ENCODE measurements at regions not wholly inside any gene's neighbourhood (a gene's known extent, or its start where the extent isn't known, plus 50 kb on each side); places are given as distances from the start of the nearest gene placed in this dataset.
"Not testable (repeated sequence)": the region's sequence is repeated elsewhere in the genome, so short reads cannot be mapped to it uniquely, and the experiment has no call there.

GRCh38 chr15:22664294-22665058 lies 122.0 kb upstream of the NIPA1 start:
- not testable (repeated sequence) for DNase-seq (ENCODE audit: low spot score); H3K4me1 ChIP-seq (ENCODE audit: control insufficient read depth in 2 of 2, insufficient read depth in 1 of 2, low read depth in 1 of 2, low read length in 2 of 2); H3K4ac ChIP-seq (ENCODE audit: low read length); H2BK120ac ChIP-seq (ENCODE audit: low read depth, low read length); H2BK15ac ChIP-seq (ENCODE audit: low read length); H3K36me3 ChIP-seq (replicated peaks in 1 of 2; ENCODE audit: control insufficient read depth in 2 of 2, insufficient read depth in 2 of 2, low read length in 2 of 2); H2AK5ac ChIP-seq (ENCODE audit: low read depth, low read length); H3K27me3 ChIP-seq (ENCODE audit: control insufficient read depth in 3 of 3, insufficient read depth in 3 of 3, low read depth in 1 of 3, low read length in 3 of 3); H2BK12ac ChIP-seq (ENCODE audit: low read length); H3K9me3 ChIP-seq (replicated peaks in 1 of 2; ENCODE audit: control insufficient read depth in 2 of 2, insufficient read depth in 1 of 2, low read depth in 1 of 2, low read length in 2 of 2); H3K14ac ChIP-seq (ENCODE audit: low read length); H2BK5ac ChIP-seq (ENCODE audit: low read length); H4K8ac ChIP-seq (ENCODE audit: low read depth, low read length); H3K23ac ChIP-seq (ENCODE audit: low read depth, low read length, poor library complexity); H3K79me1 ChIP-seq (ENCODE audit: low read depth, low read length); H3K27ac ChIP-seq (replicated peaks; ENCODE audit: low read length); H4K91ac ChIP-seq (ENCODE audit: low read depth, low read length, poor library complexity)
- H2AFZ ChIP-seq (ENCODE audit: low read length): peak overlapping the region; percentile 90
- WGBS, 2 donors (ENCODE audit: extremely low coverage in 2 of 2, insufficient read length in 2 of 2, insufficient replicate concordance in 1 of 2): no CpG with 5 or more reads among the region's 110 CpGs
- peak overlapping the region; percentile 57 for H3K18ac ChIP-seq (ENCODE audit: low read length)
- peak overlapping the region; percentile 47 to 78 for H3K4me3 ChIP-seq (ENCODE audit: low read length in 2 of 2)
- H3K9ac ChIP-seq (ENCODE audit: low read depth, low read length, poor library complexity): peak overlapping the region; percentile 44
- H3K4me2 ChIP-seq (ENCODE audit: insufficient read depth, low read length, poor library complexity, severe bottlenecking): peak overlapping the region; percentile 62

GRCh38 chr15:22665059-22665702 lies 121.3 kb upstream of the NIPA1 start:
- H3K27ac ChIP-seq (replicated peaks; ENCODE audit: low read length); H4K8ac ChIP-seq (ENCODE audit: low read depth, low read length): not testable (repeated sequence)
- no CpG with 5 or more reads among the region's 22 CpGs for WGBS, 2 donors (ENCODE audit: extremely low coverage in 2 of 2, insufficient read length in 2 of 2, insufficient replicate concordance in 1 of 2)

GRCh38 chr15:22665711-22666110 lies 120.7 kb upstream of the NIPA1 start:
- WGBS, 2 donors (ENCODE audit: extremely low coverage in 2 of 2, insufficient read length in 2 of 2, insufficient replicate concordance in 1 of 2): no CpG with 5 or more reads among the region's 2 CpGs
- DNase-seq (ENCODE audit: low spot score); H3K27ac ChIP-seq (replicated peaks; ENCODE audit: low read length); H3K4me2 ChIP-seq (ENCODE audit: insufficient read depth, low read length, poor library complexity, severe bottlenecking); H2BK12ac ChIP-seq (ENCODE audit: low read length); H3K4ac ChIP-seq (ENCODE audit: low read length); H2BK5ac ChIP-seq (ENCODE audit: low read length); H3K36me3 ChIP-seq (replicated peaks in 1 of 2; ENCODE audit: control insufficient read depth in 2 of 2, insufficient read depth in 2 of 2, low read length in 2 of 2); H4K8ac ChIP-seq (ENCODE audit: low read depth, low read length); H2AK5ac ChIP-seq (ENCODE audit: low read depth, low read length); H2BK15ac ChIP-seq (ENCODE audit: low read length); H3K18ac ChIP-seq (ENCODE audit: low read length); H3K14ac ChIP-seq (ENCODE audit: low read length); H3K23ac ChIP-seq (ENCODE audit: low read depth, low read length, poor library complexity); H3K27me3 ChIP-seq (ENCODE audit: control insufficient read depth in 3 of 3, insufficient read depth in 3 of 3, low read depth in 1 of 3, low read length in 3 of 3); H3K79me1 ChIP-seq (ENCODE audit: low read depth, low read length); H3K9ac ChIP-seq (ENCODE audit: low read depth, low read length, poor library complexity); H3K9me3 ChIP-seq (replicated peaks in 1 of 2; ENCODE audit: control insufficient read depth in 2 of 2, insufficient read depth in 1 of 2, low read depth in 1 of 2, low read length in 2 of 2); H4K91ac ChIP-seq (ENCODE audit: low read depth, low read length, poor library complexity); H2BK120ac ChIP-seq (ENCODE audit: low read depth, low read length); H3K4me1 ChIP-seq (ENCODE audit: control insufficient read depth in 2 of 2, insufficient read depth in 1 of 2, low read depth in 1 of 2, low read length in 2 of 2): not testable (repeated sequence)
- H2AFZ ChIP-seq (ENCODE audit: low read length): peak overlapping the region; percentile 90
- H3K4me3 ChIP-seq (ENCODE audit: low read length in 2 of 2): peak overlapping the region in 1 of 2 donors; percentile 25

More at GRCh38 chr15:22665059-22665702, 121.3 kb upstream of the NIPA1 start:
- not testable (repeated sequence) for H2BK12ac ChIP-seq (ENCODE audit: low read length); H3K9ac ChIP-seq (ENCODE audit: low read depth, low read length, poor library complexity); H2AK5ac ChIP-seq (ENCODE audit: low read depth, low read length); H3K79me1 ChIP-seq (ENCODE audit: low read depth, low read length); H3K4me1 ChIP-seq (ENCODE audit: control insufficient read depth in 2 of 2, insufficient read depth in 1 of 2, low read depth in 1 of 2, low read length in 2 of 2); H3K9me3 ChIP-seq (replicated peaks in 1 of 2; ENCODE audit: control insufficient read depth in 2 of 2, insufficient read depth in 1 of 2, low read depth in 1 of 2, low read length in 2 of 2); H2BK120ac ChIP-seq (ENCODE audit: low read depth, low read length); DNase-seq (ENCODE audit: low spot score); H3K36me3 ChIP-seq (replicated peaks in 1 of 2; ENCODE audit: control insufficient read depth in 2 of 2, insufficient read depth in 2 of 2, low read length in 2 of 2); H3K23ac ChIP-seq (ENCODE audit: low read depth, low read length, poor library complexity); H3K18ac ChIP-seq (ENCODE audit: low read length); H3K27me3 ChIP-seq (ENCODE audit: control insufficient read depth in 3 of 3, insufficient read depth in 3 of 3, low read depth in 1 of 3, low read length in 3 of 3); H3K4ac ChIP-seq (ENCODE audit: low read length); H3K14ac ChIP-seq (ENCODE audit: low read length); H4K91ac ChIP-seq (ENCODE audit: low read depth, low read length, poor library complexity); H2BK5ac ChIP-seq (ENCODE audit: low read length); H2BK15ac ChIP-seq (ENCODE audit: low read length)
- peak overlapping the region; percentile 90 for H2AFZ ChIP-seq (ENCODE audit: low read length)
- peak overlapping the region in 1 of 2 donors; percentile 47 for H3K4me3 ChIP-seq (ENCODE audit: low read length in 2 of 2)
- peak overlapping the region; percentile 62 for H3K4me2 ChIP-seq (ENCODE audit: insufficient read depth, low read length, poor library complexity, severe bottlenecking)

GRCh38 chr15:22684786-22685185 lies 101.7 kb upstream of the NIPA1 start:
- H3K14ac ChIP-seq (ENCODE audit: low read length); H3K27ac ChIP-seq (replicated peaks; ENCODE audit: low read length); H2BK120ac ChIP-seq (ENCODE audit: low read depth, low read length); H3K79me1 ChIP-seq (ENCODE audit: low read depth, low read length); H3K4me2 ChIP-seq (ENCODE audit: insufficient read depth, low read length, poor library complexity, severe bottlenecking); H3K4me3 ChIP-seq (ENCODE audit: low read length in 2 of 2); H3K27me3 ChIP-seq (ENCODE audit: control insufficient read depth in 3 of 3, insufficient read depth in 3 of 3, low read depth in 1 of 3, low read length in 3 of 3); H4K8ac ChIP-seq (ENCODE audit: low read depth, low read length); H3K4me1 ChIP-seq (ENCODE audit: control insufficient read depth in 2 of 2, insufficient read depth in 1 of 2, low read depth in 1 of 2, low read length in 2 of 2); H2AFZ ChIP-seq (ENCODE audit: low read length); DNase-seq (ENCODE audit: low spot score); H3K18ac ChIP-seq (ENCODE audit: low read length); H3K9ac ChIP-seq (ENCODE audit: low read depth, low read length, poor library complexity); H3K9me3 ChIP-seq (replicated peaks in 1 of 2; ENCODE audit: control insufficient read depth in 2 of 2, insufficient read depth in 1 of 2, low read depth in 1 of 2, low read length in 2 of 2); H4K91ac ChIP-seq (ENCODE audit: low read depth, low read length, poor library complexity); H3K23ac ChIP-seq (ENCODE audit: low read depth, low read length, poor library complexity); H3K36me3 ChIP-seq (replicated peaks in 1 of 2; ENCODE audit: control insufficient read depth in 2 of 2, insufficient read depth in 2 of 2, low read length in 2 of 2); H3K4ac ChIP-seq (ENCODE audit: low read length); H2BK5ac ChIP-seq (ENCODE audit: low read length); H2AK5ac ChIP-seq (ENCODE audit: low read depth, low read length); H2BK15ac ChIP-seq (ENCODE audit: low read length); H2BK12ac ChIP-seq (ENCODE audit: low read length): not testable (repeated sequence)
- no CpG with 5 or more reads among the region's 2 CpGs for WGBS, 2 donors (ENCODE audit: extremely low coverage in 2 of 2, insufficient read length in 2 of 2, insufficient replicate concordance in 1 of 2)
